TTC549 (cell line): ENCODE measurements at regions not wholly inside any gene's neighbourhood (a gene's known extent, or its start where the extent isn't known, plus 50 kb on each side); places are given as distances from the start of the nearest gene placed in this dataset.

Experiments
- FAIRE-seq: peaks from 2 replicates; lab custom pipeline; 2012; peaks lifted over from hg19 to GRCh38; lab: Jason Lieb, UNC

- no peak for FAIRE-seq
Observed at GRCh38 chr5:124692950-124693349, 53.5 kb downstream of the ZNF608 start.

GRCh38 chr5:124692324-124692723 lies 54.1 kb downstream of the ZNF608 start:
- FAIRE-seq = no peak

- no peak for FAIRE-seq
Observed at GRCh38 chr5:124689653-124690052, 56.8 kb downstream of the ZNF608 start.

DNA sequence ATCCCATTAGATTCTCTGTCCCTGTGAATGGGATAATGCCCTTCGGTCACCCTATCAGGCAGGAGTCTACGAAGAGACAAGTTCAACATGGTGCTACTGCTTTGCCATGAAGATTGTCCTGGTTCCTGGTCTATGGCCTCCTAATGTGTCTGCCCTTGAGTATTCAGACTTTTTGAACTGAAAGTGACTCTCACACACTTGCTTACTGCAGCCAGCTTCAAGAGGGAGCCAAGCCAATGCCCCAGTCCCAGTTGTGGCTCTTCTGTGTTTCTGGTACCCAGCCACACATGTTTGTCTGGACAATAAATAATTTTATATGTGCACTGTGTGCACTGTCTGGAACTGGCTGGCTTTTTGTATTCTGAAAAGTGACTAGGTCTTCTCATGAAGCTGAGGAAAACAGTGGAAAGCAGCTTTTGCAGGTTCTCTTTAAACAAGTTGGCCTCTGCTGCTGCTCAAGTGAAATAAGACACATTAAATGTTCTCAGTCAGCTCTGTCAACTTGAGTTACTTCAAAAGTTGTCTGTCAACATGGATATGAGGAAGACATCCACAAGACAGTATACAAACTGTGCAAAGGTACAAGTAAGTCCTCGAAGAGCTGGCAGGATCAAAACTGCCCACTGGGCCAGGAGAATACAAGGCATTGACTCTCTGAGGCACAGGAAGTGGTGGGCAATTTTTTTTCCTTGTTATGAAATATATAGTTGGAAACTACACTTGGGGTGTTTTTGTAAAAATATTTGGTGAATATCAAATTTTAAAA lies 60.0 kb downstream of the ZNF608 start:
- no peak for FAIRE-seq

DNA sequence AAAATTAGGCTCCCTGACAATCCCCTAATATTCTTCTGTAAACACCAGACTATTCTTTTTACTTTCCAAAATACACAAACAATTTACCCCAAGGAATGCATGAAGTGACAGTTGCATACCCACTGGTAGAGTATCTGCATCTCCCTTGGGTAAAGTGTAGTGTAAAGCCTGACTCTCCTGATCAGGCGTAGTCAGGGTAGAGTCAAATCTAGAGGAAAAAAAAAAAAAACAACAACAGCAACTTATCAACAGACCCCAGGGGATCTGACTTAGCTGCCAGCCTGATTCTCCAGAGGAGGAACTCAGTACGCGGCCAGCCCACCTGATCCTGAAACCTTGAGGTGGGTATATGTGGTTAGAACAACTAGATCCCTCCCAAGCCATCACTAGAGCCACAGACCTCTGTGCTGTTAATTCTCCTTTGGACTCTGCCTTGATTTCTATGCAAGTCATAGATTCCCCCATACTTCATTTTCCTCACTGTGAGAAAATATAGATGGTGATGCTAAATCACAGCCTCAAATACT lies 61.0 kb downstream of the ZNF608 start:
- FAIRE-seq = no peak

- FAIRE-seq = no peak
Observed at GRCh38 chr5:124683917-124684555, 62.4 kb downstream of the ZNF608 start.

DNA sequence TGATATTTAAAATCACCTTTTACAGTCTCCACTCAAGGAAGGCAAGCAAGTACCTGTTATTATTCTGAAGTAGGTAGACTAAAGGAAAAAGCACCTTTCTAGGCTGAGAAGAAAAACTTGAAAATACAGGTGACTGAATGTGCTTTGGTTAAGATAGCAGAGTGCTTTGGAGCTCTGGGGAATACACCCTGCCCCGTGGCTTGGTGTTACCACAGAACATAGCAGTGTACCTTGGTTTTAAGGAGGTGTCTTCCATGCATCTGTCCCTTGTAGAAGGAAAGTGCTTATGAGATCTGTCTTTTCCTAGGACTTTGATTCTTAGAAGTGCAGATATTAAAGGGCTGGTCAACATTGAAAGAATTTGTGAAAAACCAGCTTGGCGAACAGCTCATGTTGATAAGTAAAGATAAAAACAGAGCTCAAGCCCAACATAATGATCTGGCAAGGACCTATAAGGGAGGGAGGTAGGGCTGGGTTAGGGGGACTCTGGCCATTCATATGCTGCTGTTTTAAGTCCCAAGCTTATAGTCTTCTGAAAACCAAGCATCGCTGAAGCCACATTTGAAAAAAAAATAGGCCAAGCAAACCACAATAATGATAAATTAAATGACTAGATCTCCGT lies 66.8 kb downstream of the ZNF608 start:
- no peak for FAIRE-seq

DNA sequence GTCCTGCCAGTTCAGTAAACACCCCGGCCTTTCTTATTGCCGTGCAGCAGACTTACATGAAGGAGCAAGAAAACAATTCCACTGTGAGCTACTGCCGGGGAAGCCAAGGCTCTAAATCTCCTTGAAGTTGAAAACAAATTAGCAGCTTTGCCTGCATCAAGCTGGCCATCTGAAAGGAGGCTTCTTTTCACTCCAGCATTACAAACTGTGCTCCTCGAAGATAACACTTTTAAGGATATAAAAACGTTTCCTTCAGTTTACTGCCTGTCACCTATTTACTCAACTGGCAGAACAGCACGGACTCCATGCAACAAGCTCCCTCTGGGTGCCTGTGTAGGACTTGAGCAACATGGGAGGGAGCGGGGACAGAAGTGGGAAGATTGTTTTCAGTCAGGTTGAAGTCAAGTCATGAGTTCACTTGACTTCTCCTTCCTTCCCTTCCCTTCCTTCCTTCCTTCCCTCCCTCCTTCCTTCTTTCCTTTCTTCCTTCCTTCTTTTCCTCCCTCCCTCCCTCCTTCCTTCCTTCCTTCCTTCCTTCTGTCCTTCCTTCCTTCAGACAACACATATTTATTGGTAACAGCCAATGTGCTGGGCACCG lies 67.4 kb downstream of the ZNF608 start:
- FAIRE-seq = no peak

DNA sequence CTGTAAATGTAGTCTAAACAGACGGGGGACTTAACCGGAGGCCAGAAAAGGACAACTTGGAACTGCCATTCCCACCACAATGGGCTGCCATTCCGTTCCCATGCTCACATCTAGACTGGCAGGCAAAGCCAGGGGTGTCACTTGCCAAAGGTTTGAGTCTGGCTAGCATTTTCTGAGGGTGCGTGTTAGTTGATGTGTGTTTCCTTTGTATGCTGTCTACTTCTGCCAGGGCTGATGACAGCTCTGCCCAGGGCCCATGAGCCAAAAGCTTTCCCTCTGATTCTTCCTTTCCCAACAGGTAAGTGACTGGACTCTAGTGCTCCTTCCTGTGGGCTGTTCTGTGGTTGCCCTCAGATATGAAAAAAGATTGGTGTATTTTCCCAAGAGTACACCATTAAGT lies 68.0 kb downstream of the ZNF608 start:
- FAIRE-seq = no peak

GRCh38 chr5:124677374-124678351 lies 68.8 kb downstream of the ZNF608 start:
- FAIRE-seq = no peak

- no peak for FAIRE-seq
Observed at GRCh38 chr5:124675931-124676846, 70.2 kb downstream of the ZNF608 start.

- FAIRE-seq = no peak
Observed at GRCh38 chr5:124671193-124671592, 75.2 kb downstream of the ZNF608 start.

- FAIRE-seq = no peak
Observed at GRCh38 chr5:124670722-124671184, 75.7 kb downstream of the ZNF608 start.

DNA sequence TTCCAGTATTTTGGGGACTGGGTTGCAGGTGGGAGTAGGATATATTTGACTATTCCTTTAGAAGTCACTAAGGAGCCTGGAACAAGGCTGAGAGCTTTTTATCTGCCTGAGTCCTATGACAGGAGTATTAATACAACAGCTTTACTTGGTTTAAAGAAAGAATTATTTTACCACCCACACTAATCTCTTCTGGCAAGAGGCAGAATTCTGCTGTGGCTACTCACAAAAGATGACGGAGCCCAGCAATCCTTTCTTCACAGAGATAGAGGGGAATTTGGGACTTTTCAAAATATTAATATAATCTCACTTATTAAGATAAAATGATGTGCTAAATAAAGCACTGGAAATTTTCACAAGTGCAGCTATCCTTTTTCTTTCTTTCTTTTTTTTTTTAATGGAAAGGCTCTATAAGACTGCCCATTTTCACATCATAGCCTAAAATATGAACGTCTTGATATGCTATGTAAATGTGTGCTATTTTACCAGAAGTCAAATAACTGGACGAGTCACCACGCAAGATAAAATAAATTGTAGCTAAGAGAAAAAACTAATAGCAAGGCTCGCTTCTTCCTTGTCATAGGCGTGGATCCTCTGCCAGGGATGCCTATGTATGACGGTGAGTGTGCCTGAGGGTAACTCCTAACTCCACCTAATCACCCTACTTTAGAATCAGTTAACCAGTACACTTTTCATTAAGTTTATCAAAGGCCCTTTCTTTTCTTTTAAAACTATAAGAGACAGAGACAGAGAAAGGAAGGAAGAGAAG lies 76.3 kb downstream of the ZNF608 start:
- FAIRE-seq = no peak

GRCh38 chr5:124669300-124669648 lies 77.2 kb downstream of the ZNF608 start:
- no peak for FAIRE-seq

GRCh38 chr5:124668353-124669299 lies 77.8 kb downstream of the ZNF608 start:
- no peak for FAIRE-seq

DNA sequence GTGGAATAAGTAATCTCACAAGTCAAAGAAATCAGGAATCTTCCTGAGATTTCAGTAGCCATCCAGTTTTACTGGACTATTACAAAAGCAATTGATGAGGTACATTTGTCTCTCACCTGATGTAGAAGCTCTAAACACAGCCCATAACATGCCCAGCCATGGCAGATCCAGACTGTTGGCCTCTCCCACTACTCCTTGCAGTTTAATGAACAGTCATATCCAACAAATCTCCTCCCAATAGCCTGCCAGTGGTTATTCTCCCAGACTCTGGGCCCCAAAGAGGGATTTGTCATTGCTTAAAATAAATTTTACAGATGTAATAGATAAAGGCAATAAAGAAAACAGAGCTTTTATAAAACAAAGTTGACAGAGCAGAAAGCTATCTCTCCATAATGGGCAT lies 80.8 kb downstream of the ZNF608 start:
- FAIRE-seq = no peak

- FAIRE-seq = no peak
Observed at GRCh38 chr5:124665035-124665434, 81.4 kb downstream of the ZNF608 start.

DNA sequence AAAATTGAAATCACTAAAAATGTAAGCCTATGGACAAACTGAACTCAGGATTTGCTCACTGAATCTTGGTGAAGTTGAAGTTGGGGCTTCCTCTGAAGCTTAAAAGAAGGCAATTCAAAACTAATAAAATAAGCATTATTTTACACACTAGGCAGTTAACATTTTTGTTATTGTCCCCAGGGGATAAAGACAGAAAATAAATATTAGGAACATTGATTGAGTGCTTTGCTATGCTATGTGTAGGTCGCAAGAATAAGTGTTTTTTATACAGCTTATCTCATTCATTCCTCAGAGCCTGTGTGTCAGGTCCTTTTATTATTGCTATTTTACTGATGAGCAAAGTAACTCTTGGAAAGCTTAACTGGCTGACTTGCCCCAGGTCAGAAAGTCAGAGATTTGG lies 82.2 kb downstream of the ZNF608 start:
- FAIRE-seq = no peak
